ENCODE measurements at regions not wholly inside any gene's neighbourhood (a gene's known extent, or its start where the extent isn't known, plus 50 kb on each side); places are given as distances from the start of the nearest gene placed in this dataset.
"Not testable (repeated sequence)": the region's sequence is repeated elsewhere in the genome, so short reads cannot be mapped to it uniquely, and the experiment has no call there.

- no peak overlapping the region for H3K27ac ChIP-seq
- no peak overlapping the region for H3K4me3 ChIP-seq
Observed at GRCh38 chr10:59465088-59465487, 102.7 kb upstream of the FAM13C start.

- Histone ChIP-seq H3K27ac (no peak overlapping the region), H3K4me3 (no peak overlapping the region)
Observed at GRCh38 chr10:59464483-59464882, 102.1 kb upstream of the FAM13C start.

- no peak overlapping the region for H3K4me3 ChIP-seq
Observed at GRCh38 chr10:59463909-59464308, 101.6 kb upstream of the FAM13C start.

GRCh38 chr10:59460601-59461000, 98.3 kb upstream of the FAM13C start:
- Histone ChIP-seq H3K27ac (no peak overlapping the region), H3K4me3 (no peak overlapping the region)

More at GRCh38 chr10:59463909-59464308, 101.6 kb upstream of the FAM13C start:
- H3K27ac ChIP-seq, result no peak overlapping the region

GRCh38 chr10:59456199-59456598, 93.8 kb upstream of the FAM13C start:
- Histone ChIP-seq H3K4me3 (no peak overlapping the region), H3K27ac (no peak overlapping the region)

GRCh38 chr10:59454171-59454919, 92.0 kb upstream of the FAM13C start:
- no peak overlapping the region for H3K4me3 ChIP-seq

GRCh38 chr10:59448616-59449015, 86.3 kb upstream of the FAM13C start:
- Histone ChIP-seq H3K4me3 (no peak overlapping the region), H3K27ac (no peak overlapping the region)

More at GRCh38 chr10:59454171-59454919, 92.0 kb upstream of the FAM13C start:
- no peak overlapping the region for H3K27ac ChIP-seq

- Histone ChIP-seq H3K27ac (peak overlapping the region in 2 of 21 experiments; percentile 41 to 45), H3K4me3 (no peak overlapping the region)
Observed at GRCh38 chr10:59435707-59436106, 73.4 kb upstream of the FAM13C start.

- no peak overlapping the region for H3K4me3 ChIP-seq
- peak overlapping the region in 2 of 21 experiments; percentile 41 to 45 for H3K27ac ChIP-seq
Observed at GRCh38 chr10:59434463-59435321, 72.3 kb upstream of the FAM13C start.

- no peak overlapping the region for H3K27ac ChIP-seq
Observed at GRCh38 chr10:59433720-59434428, 71.5 kb upstream of the FAM13C start.

GRCh38 chr10:59432207-59432900, 70.0 kb upstream of the FAM13C start:
- no peak overlapping the region for H3K4me3 ChIP-seq
- peak overlapping the region in 1 of 21 experiments; percentile 44 for H3K27ac ChIP-seq

More at GRCh38 chr10:59433720-59434428, 71.5 kb upstream of the FAM13C start:
- no peak overlapping the region for H3K4me3 ChIP-seq

GRCh38 chr10:59413795-59414194, 51.4 kb upstream of the FAM13C start:
- H3K4me3 ChIP-seq, H3K27ac ChIP-seq: not testable (repeated sequence)

All from skin epidermis (tissue), 12 donors.